Keratinocyte (primary cell): ENCODE measurements at regions not wholly inside any gene's neighbourhood (a gene's known extent, or its start where the extent isn't known, plus 50 kb on each side); places are given as distances from the start of the nearest gene placed in this dataset.

Experiments used
- DNase-seq: peaks from one replicate; pipeline ENCODE4 v3.0.0-alpha.2; 2011; ENCODE audit warnings: low read depth, missing footprints, low spot score
- FAIRE-seq: peaks from 2 replicates; lab custom pipeline; 2011; peaks lifted over from hg19 to GRCh38; lab: Jason Lieb, UNC
- H2AFZ ChIP-seq: 2 replicates; pipeline ENCODE4 v1.6.0; 2012; ENCODE audit warnings: low read length, control low read depth, inconsistent platforms; ENCODE audit not compliant: control insufficient read depth
- H3K27ac ChIP-seq: 2 replicates; pipeline ENCODE4 v1.5.1; 2011; ENCODE audit warnings: low read length; ENCODE audit not compliant: control insufficient read depth, insufficient read depth
- H3K27me3 ChIP-seq: 3 replicates; pipeline ENCODE4 v1.6.0; 2011; ENCODE audit warnings: low read length; ENCODE audit not compliant: control insufficient read depth, insufficient read depth; ENCODE audit errors: extremely low read depth
- H3K36me3 ChIP-seq, 2 experiments: 2 replicates in 1 of 2; 3 replicates in 1 of 2; pipeline ENCODE4 v1.5.1; 2011; ENCODE audit warnings: low read length in 2 of 2, mild to moderate bottlenecking in 1 of 2; ENCODE audit not compliant: control insufficient read depth in 2 of 2, insufficient read depth in 2 of 2; ENCODE audit errors: extremely low read depth in 1 of 2
- H3K4me1 ChIP-seq: 3 replicates; pipeline ENCODE4 v1.5.1; 2011; ENCODE audit warnings: low read length; ENCODE audit not compliant: control insufficient read depth, insufficient read depth; ENCODE audit errors: extremely low read depth
- H3K4me2 ChIP-seq: 3 replicates; pipeline ENCODE4 v1.6.0; 2011; ENCODE audit warnings: low read depth, low read length; ENCODE audit not compliant: control insufficient read depth, insufficient read depth; ENCODE audit errors: extremely low read depth
- H3K4me3 ChIP-seq, 3 experiments: fragments of 200-600 bp in 1 of 3; sonication (generic) in 1 of 3; 2 replicates in 2 of 3; 3 replicates in 1 of 3; pipeline ENCODE4 v1.5.1; 2011 to 2016; ENCODE audit warnings: low read length in 3 of 3, mild to moderate bottlenecking in 3 of 3, control low read depth in 2 of 3, inconsistent platforms in 1 of 3, low read depth in 1 of 3, mixed read lengths in 1 of 3, mixed run types in 1 of 3, moderate library complexity in 1 of 3; ENCODE audit not compliant: control insufficient read depth in 2 of 3, insufficient read depth in 2 of 3; ENCODE audit errors: extremely low read depth in 1 of 3
- H3K79me2 ChIP-seq: 2 replicates; pipeline ENCODE4 v1.6.0; 2012; ENCODE audit warnings: low read length; ENCODE audit not compliant: control insufficient read depth, insufficient read depth
- H3K9ac ChIP-seq: 3 replicates; pipeline ENCODE4 v1.6.0; 2011; ENCODE audit warnings: low read length; ENCODE audit not compliant: control insufficient read depth, insufficient read depth; ENCODE audit errors: extremely low read depth
- H3K9me1 ChIP-seq: 3 replicates; pipeline ENCODE4 v1.6.0; 2011; ENCODE audit warnings: low read length; ENCODE audit not compliant: control insufficient read depth, insufficient read depth; ENCODE audit errors: extremely low read depth
- H3K9me3 ChIP-seq: 2 replicates; pipeline ENCODE4 v1.5.1; 2012; ENCODE audit warnings: low read depth, low read length; ENCODE audit not compliant: control insufficient read depth
- H4K20me1 ChIP-seq: 3 replicates; pipeline ENCODE4 v1.6.0; 2011; ENCODE audit warnings: low read length; ENCODE audit not compliant: control insufficient read depth, insufficient read depth; ENCODE audit errors: extremely low read depth
- CTCF ChIP-seq, 3 experiments: IDR thresholded peaks in 1 of 3; conservative IDR thresholded peaks in 1 of 3; optimal IDR thresholded peaks in 1 of 3; 2 replicates in 2 of 3; 3 replicates in 1 of 3; pipeline versions ENCODE3 to v1.5.1; 2011; ENCODE audit warnings: low read length in 3 of 3, mild to moderate bottlenecking in 3 of 3, moderate library complexity in 2 of 3, control low read depth in 1 of 3, inconsistent platforms in 1 of 3; ENCODE audit not compliant: insufficient read depth in 2 of 3; ENCODE audit errors: extremely low read depth in 1 of 3
- EZH2 ChIP-seq: IDR thresholded peaks from one replicate; pipeline ENCODE4 v1.6.1; 2012; ENCODE audit warnings: inconsistent platforms, mild to moderate bottlenecking, low read length, moderate library complexity
- dilution Hi-C: fragments of 300-500 bp; cut with MboI; formaldehyde crosslinking; loops from one replicate; pipeline ENCODE4 v1.7.0; 2020; ENCODE audit warnings: low sequenced_read_pairs; ENCODE audit not compliant: extremely low pct_ligation_motif_present

- no peak overlapping the region for H3K9ac ChIP-seq
- no peak for DNase-seq
- H3K4me3 ChIP-seq = no peak overlapping the region
- TF ChIP-seq EZH2 (no peak), CTCF (optimal IDR thresholded peaks at IDR 0.05 in 1 of 3, IDR thresholded peaks at IDR 0.05 in 1 of 3, conservative IDR thresholded peaks at IDR 0.05 in 1 of 3; ENCODE audit: extremely low read depth in 1 of 3, insufficient read depth in 2 of 3, low read length in 3 of 3) (no peak)
- H3K36me3 ChIP-seq = no peaks in the 10 kb centered on the region
- FAIRE-seq = no peak
- no peaks in the 10 kb centered on the region for H3K9me1 ChIP-seq
- dilution Hi-C loops = no loop called here
- H3K79me2 ChIP-seq = no peaks in the 10 kb centered on the region
- H4K20me1 ChIP-seq = no peaks in the 10 kb centered on the region
- no peak overlapping the region for H3K4me2 ChIP-seq
- no peaks in the 10 kb centered on the region for H3K4me1 ChIP-seq
- H3K9me3 ChIP-seq = no peaks in the 10 kb centered on the region
- no peaks in the 10 kb centered on the region for H3K27me3 ChIP-seq
- no peak overlapping the region for H2AFZ ChIP-seq
- H3K27ac ChIP-seq = no peak overlapping the region
Measured at GRCh38 chr10:31112961-31113360, 81.3 kb upstream of the ZNF438 start.

- Histone ChIP-seq H3K4me2 (no peak overlapping the region), H3K79me2 (no peaks in the 10 kb centered on the region), H3K4me3 (no peak overlapping the region), H3K9me1 (no peaks in the 10 kb centered on the region), H2AFZ (no peak overlapping the region), H3K36me3 (no peaks in the 10 kb centered on the region), H3K9me3 (no peaks in the 10 kb centered on the region), H3K27ac (no peak overlapping the region), H3K9ac (no peak overlapping the region), H3K4me1 (no peaks in the 10 kb centered on the region), H3K27me3 (no peaks in the 10 kb centered on the region), H4K20me1 (no peaks in the 10 kb centered on the region)
- FAIRE-seq = no peak
- dilution Hi-C loops = no loop called here
- TF ChIP-seq EZH2 (no peak), CTCF (optimal IDR thresholded peaks at IDR 0.05 in 1 of 3, IDR thresholded peaks at IDR 0.05 in 1 of 3, conservative IDR thresholded peaks at IDR 0.05 in 1 of 3; ENCODE audit: extremely low read depth in 1 of 3, insufficient read depth in 2 of 3, low read length in 3 of 3) (no peak)
- no peak for DNase-seq
Measured at GRCh38 chr10:31116226-31116625, 84.6 kb upstream of the ZNF438 start.
